Urinary bladder (tissue), 3 donors: ENCODE measurements at regions not wholly inside any gene's neighbourhood (a gene's known extent, or its start where the extent isn't known, plus 50 kb on each side); places are given as distances from the start of the nearest gene placed in this dataset.
"Not testable (repeated sequence)": the region's sequence is repeated elsewhere in the genome, so short reads cannot be mapped to it uniquely, and the experiment has no call there.

Experiments
- DNase-seq: peaks from one replicate; pipeline ENCODE4 v3.0.0-alpha.2; 2015; ENCODE audit errors: extremely low spot score
- H3K27ac ChIP-seq: one replicate; pipeline ENCODE4 v1.5.1; 2013; ENCODE audit warnings: low read depth, mild to moderate bottlenecking, moderate library complexity
- H3K36me3 ChIP-seq: one replicate; pipeline ENCODE4 v1.6.1; 2013; ENCODE audit warnings: mild to moderate bottlenecking, moderate library complexity; ENCODE audit not compliant: insufficient read depth
- H3K4me1 ChIP-seq: one replicate; pipeline ENCODE4 v1.6.1; 2013; ENCODE audit warnings: mild to moderate bottlenecking, moderate library complexity; ENCODE audit not compliant: insufficient read depth
- H3K4me3 ChIP-seq: one replicate; pipeline ENCODE4 v1.5.1; 2013; ENCODE audit warnings: low read depth, low read length
- WGBS: extraction: QIAGEN DNeasy Blood & Tissue Kit; methylation state at CpG from one replicate; pipeline ENCODE4 v1.1.7; 2013; 5-methylcytosine and 5-hydroxymethylcytosine counted together
- donor health status: healthy with polysubstance abuse.
- donor health status: healthy.

GRCh38 chr3:5690490-5690889, 503.0 kb downstream of the EDEM1 start:
- Histone ChIP-seq H3K4me3 (no peak overlapping the region), H3K36me3 (no peaks in the 10 kb centered on the region), H3K4me1 (no peaks in the 10 kb centered on the region), H3K27ac (no peak overlapping the region)
- DNase-seq, result no peak

GRCh38 chr3:5690904-5691532, 503.5 kb downstream of the EDEM1 start:
- H3K36me3 ChIP-seq, result no peaks in the 10 kb centered on the region
- no peak for DNase-seq
- H3K4me3 ChIP-seq, result no peak overlapping the region
- no peak overlapping the region for H3K27ac ChIP-seq
- no peaks in the 10 kb centered on the region for H3K4me1 ChIP-seq
- WGBS, result 88% methylated on average over 3 of the region's 3 CpGs

GRCh38 chr3:5692446-5692845, 504.9 kb downstream of the EDEM1 start:
- 81% methylated on average over 7 of the region's 7 CpGs for WGBS
- H3K4me3 ChIP-seq, result no peak overlapping the region
- no peaks in the 10 kb centered on the region for H3K4me1 ChIP-seq
- H3K27ac ChIP-seq, result no peak overlapping the region
- H3K36me3 ChIP-seq, result no peaks in the 10 kb centered on the region
- no peak for DNase-seq

GRCh38 chr3:5694266-5694665, 506.8 kb downstream of the EDEM1 start:
- WGBS, result 34% methylated on average over 1 of the region's 1 CpG
- DNase-seq, result no peak

GRCh38 chr3:5698851-5699250, 511.3 kb downstream of the EDEM1 start:
- no peak overlapping the region for H3K27ac ChIP-seq
- 90% methylated on average over 9 of the region's 9 CpGs for WGBS
- H3K4me1 ChIP-seq, result no peaks in the 10 kb centered on the region
- no peaks in the 10 kb centered on the region for H3K36me3 ChIP-seq
- H3K4me3 ChIP-seq, result no peak overlapping the region
- DNase-seq, result no peak

More at GRCh38 chr3:5694266-5694665, 506.8 kb downstream of the EDEM1 start:
- H3K27ac ChIP-seq, result no peak overlapping the region
- H3K36me3 ChIP-seq, result no peaks in the 10 kb centered on the region
- H3K4me1 ChIP-seq, result no peaks in the 10 kb centered on the region
- no peak overlapping the region for H3K4me3 ChIP-seq

- no peaks in the 10 kb centered on the region for H3K4me1 ChIP-seq
- 92% methylated on average over 6 of the region's 6 CpGs for WGBS
- H3K36me3 ChIP-seq, result no peaks in the 10 kb centered on the region
- DNase-seq, result no peak
- H3K27ac ChIP-seq, result no peak overlapping the region
- no peak overlapping the region for H3K4me3 ChIP-seq
Observed at GRCh38 chr3:5699313-5699712, 511.8 kb downstream of the EDEM1 start.

GRCh38 chr3:5699811-5700210, 512.3 kb downstream of the EDEM1 start:
- no peaks in the 10 kb centered on the region for H3K36me3 ChIP-seq
- H3K4me3 ChIP-seq, result no peak overlapping the region
- no peaks in the 10 kb centered on the region for H3K4me1 ChIP-seq
- 81% methylated on average over 2 of the region's 2 CpGs for WGBS
- no peak overlapping the region for H3K27ac ChIP-seq
- no peak for DNase-seq

GRCh38 chr3:5701005-5701404, 513.5 kb downstream of the EDEM1 start:
- not testable (repeated sequence) for H3K4me1 ChIP-seq, H3K36me3 ChIP-seq, DNase-seq, H3K4me3 ChIP-seq, H3K27ac ChIP-seq
- WGBS, result 84% methylated on average over 2 of the region's 2 CpGs

- no peak overlapping the region for H3K4me3 ChIP-seq
- no peak for DNase-seq
- no peak overlapping the region for H3K27ac ChIP-seq
- H3K36me3 ChIP-seq, result no peaks in the 10 kb centered on the region
- WGBS, result 70% methylated on average over 2 of the region's 2 CpGs
- no peaks in the 10 kb centered on the region for H3K4me1 ChIP-seq
Observed at GRCh38 chr3:5707794-5708193, 520.3 kb downstream of the EDEM1 start.

- Histone ChIP-seq H3K4me3 (no peak overlapping the region), H3K4me1 (no peaks in the 10 kb centered on the region), H3K27ac (no peak overlapping the region), H3K36me3 (no peaks in the 10 kb centered on the region)
- DNase-seq, result no peak
- WGBS, result 82% methylated on average over 2 of the region's 2 CpGs
Observed at GRCh38 chr3:5709714-5710113, 522.2 kb downstream of the EDEM1 start.

GRCh38 chr3:5710718-5711117, 523.2 kb downstream of the EDEM1 start:
- Histone ChIP-seq H3K4me1 (no peaks in the 10 kb centered on the region), H3K27ac (no peak overlapping the region), H3K36me3 (no peaks in the 10 kb centered on the region), H3K4me3 (no peak overlapping the region)
- WGBS, result 40% methylated on average over 3 of the region's 3 CpGs
- no peak for DNase-seq

GRCh38 chr3:5717254-5717653, 529.7 kb downstream of the EDEM1 start:
- no peak overlapping the region for H3K27ac ChIP-seq
- 55% methylated on average over 1 of the region's 1 CpG for WGBS

GRCh38 chr3:5719668-5720067, 532.2 kb downstream of the EDEM1 start:
- DNase-seq, H3K4me1 ChIP-seq, H3K27ac ChIP-seq, H3K4me3 ChIP-seq, H3K36me3 ChIP-seq: not testable (repeated sequence)

More at GRCh38 chr3:5717254-5717653, 529.7 kb downstream of the EDEM1 start:
- Histone ChIP-seq H3K36me3 (no peaks in the 10 kb centered on the region), H3K4me1 (no peaks in the 10 kb centered on the region), H3K4me3 (no peak overlapping the region)
- no peak for DNase-seq

- Histone ChIP-seq H3K36me3 (no peaks in the 10 kb centered on the region), H3K4me3 (no peak overlapping the region), H3K27ac (no peak overlapping the region), H3K4me1 (no peaks in the 10 kb centered on the region)
- no peak for DNase-seq
- WGBS, result 25% methylated on average over 2 of the region's 2 CpGs
Observed at GRCh38 chr3:5725801-5726200, 538.3 kb downstream of the EDEM1 start.

GRCh38 chr3:5726621-5727020, 539.1 kb downstream of the EDEM1 start:
- no peaks in the 10 kb centered on the region for H3K4me1 ChIP-seq
- no peak for DNase-seq
- H3K36me3 ChIP-seq, result no peaks in the 10 kb centered on the region
- H3K27ac ChIP-seq, result no peak overlapping the region
- H3K4me3 ChIP-seq, result no peak overlapping the region
- WGBS, result 72% methylated on average over 5 of the region's 5 CpGs
